RPMI7951 (cell line): ENCODE measurements at regions not wholly inside any gene's neighbourhood (a gene's known extent, or its start where the extent isn't known, plus 50 kb on each side); places are given as distances from the start of the nearest gene placed in this dataset.

ENCODE experiments used
- DNase-seq: peaks from one replicate; pipeline ENCODE4 v3.0.0-alpha.2; 2012; ENCODE audit warnings: low read depth

DNA sequence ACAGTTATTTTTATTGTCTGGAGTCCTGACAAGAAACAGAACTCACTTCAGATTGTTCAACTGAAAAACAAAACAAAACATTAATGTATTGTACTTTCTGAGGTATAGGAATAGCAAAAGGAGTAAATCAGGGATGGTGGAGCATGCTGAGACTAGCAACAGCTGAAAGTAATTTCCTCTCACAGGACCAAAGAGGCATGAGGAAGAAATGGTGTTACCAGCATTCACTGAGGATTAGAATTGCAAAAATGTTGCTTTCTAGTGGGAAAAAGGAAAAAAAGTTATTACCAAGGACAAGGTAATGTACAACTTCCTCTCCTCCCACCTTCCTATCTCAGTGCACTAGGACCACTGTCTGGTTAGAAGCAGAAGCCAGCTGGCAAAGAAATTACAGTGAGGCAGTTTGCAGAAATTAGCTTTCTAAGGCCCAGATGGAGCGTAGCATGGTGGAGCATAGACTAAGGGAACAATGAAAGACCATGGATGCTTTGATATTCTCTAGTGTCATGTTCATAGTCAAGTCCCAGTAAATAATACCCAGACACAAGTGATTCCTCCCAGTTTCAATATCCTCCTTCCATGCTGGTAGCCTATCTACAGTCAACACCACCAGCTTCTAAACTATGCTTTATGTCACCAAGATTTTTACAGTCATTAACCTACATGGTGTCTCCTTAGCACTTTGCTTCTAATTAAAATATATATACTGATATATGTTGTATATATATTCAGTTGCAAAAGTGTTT lies 133.7 kb upstream of the DCN start:
- no peak for DNase-seq

GRCh38 chr12:91311081-91311480 lies 128.5 kb upstream of the DCN start:
- no peak for DNase-seq

DNA sequence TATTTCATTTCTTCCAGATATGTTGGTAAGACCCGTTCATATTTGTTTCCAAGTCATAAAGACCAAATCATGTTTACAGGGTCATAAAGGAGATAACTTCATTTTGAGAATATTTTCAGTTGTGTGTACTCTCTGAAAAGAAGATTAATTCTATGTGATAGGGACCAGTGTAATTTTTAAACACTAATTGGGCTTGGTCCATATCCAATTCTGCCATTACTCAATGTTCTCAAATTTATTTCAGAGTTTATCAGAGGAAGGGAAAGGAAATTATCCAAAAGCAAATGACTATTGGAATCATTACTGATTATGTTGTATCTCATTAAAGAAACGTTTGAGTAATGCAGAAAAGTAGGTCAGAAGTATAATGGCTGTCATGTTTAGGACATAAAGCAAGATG lies 126.8 kb upstream of the DCN start:
- no peak for DNase-seq

- no peak for DNase-seq
Measured at GRCh38 chr12:91307957-91308670, 125.5 kb upstream of the DCN start.

DNA sequence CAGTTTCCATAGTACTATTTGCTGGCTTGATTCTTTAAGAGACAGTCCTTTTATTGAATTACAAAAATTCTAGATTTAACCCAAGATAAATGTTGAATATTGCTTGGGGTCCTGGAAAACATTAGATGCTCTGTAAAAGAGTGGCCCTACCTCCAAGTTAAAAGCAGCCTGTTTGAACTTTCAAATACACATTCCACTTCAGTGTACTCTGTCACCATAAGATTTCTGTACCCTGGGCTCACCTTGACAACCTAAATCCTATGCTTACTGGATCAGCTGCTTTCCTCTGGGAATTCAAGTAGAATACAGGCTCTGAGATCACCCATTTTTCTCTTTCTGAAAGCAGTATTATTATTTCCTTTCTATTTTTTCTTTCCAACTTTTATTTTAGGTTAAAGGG lies 107.7 kb upstream of the DCN start:
- no peak for DNase-seq

DNA sequence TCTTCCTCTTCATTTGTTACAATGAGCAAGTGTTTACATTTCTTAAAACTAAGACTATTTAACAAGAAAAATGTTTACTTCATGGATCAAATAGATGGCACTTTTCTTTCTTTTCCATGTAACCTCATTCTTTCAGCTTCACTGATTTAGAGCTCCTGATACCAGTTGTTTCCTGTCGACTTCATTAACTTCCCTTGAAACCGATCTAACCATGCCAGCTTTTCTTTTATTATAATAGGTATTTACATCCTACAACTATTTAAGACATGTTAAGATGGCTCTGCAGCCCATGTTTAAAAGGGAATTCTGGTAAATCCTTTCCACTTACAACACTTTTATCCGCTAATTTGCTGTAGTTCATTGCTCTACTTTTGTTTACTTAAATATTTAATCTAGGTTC lies 107.3 kb upstream of the DCN start:
- no peak for DNase-seq

DNA sequence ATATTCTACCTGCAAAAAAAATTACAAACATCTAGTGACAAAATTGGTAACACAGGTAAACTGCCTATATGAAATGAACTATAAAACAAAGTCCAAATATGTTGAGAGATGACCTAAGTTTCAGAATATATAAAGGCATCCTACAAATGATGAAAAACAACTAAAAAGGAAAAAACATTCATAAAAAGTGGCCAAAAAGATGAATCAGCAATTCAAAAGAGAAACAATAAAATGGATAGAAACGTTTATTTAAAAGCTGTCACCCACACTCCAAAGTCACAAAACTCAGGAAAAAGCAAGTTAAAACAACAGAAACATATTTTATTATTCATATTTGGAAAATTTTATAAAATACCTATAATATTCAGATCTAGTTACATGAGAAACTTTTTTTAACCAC lies 106.5 kb upstream of the DCN start:
- no peak for DNase-seq

- no peak for DNase-seq
Measured at GRCh38 chr12:91287753-91288152, 105.1 kb upstream of the DCN start.

DNA sequence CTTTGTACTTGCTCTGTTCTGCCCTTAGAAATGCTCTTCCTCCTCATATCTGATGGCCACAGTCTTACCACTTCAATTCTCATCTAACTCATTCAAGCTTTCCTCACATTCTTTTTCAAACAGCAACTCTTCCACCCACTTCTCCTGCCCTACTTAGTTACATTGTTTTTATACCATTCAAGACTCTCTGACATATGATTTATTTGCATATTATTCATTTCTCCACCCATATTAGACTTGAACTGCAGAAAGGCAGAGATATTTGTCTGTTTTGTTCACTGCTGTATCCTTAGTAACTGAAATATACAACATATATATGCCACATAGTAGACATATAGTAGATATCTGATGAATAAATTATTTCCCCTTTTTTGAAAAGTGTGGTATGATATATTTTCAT lies 95.5 kb upstream of the DCN start:
- DNase-seq: no peak

DNA sequence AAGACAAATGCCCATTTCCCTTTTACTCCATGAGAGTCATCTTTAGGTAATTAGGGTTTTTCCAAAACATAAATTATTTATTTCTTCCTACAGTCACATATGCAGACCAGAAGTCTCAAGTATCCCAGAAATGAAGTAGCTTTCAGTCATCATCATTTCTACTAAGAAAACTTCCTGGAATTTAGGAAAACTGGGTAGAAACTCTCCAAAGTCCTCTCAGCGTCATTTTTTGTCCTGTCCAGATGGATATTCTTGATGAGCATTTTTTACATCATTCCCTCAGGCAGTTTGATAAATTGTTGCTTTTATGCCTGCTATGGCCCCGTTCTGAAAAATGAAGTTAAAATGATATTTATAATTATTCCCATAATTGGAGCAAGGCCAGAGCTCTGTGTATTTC lies 93.9 kb upstream of the DCN start:
- no peak for DNase-seq

DNA sequence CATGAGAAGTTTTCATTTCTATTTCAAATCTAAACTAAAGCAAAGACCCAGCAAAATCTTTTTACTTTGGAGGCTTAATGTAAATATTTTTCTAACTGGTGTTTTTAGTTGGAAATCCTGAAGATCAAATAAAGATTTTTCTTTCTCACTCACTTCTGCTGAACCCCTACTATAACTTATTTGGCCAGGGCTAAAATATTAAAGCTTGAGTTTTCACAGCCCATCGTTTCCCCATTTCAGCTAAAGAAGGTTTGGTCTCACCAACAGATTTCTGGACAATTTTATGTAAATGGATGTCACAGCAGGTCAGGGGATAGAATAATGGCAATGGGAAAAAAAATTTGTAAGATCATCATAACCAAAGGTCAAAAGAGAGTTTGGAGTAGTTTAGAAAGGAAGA lies 92.7 kb upstream of the DCN start:
- DNase-seq: no peak

- DNase-seq: no peak
Measured at GRCh38 chr12:91274916-91275315, 92.3 kb upstream of the DCN start.

- no peak for DNase-seq
Measured at GRCh38 chr12:91273560-91273959, 90.9 kb upstream of the DCN start.

DNA sequence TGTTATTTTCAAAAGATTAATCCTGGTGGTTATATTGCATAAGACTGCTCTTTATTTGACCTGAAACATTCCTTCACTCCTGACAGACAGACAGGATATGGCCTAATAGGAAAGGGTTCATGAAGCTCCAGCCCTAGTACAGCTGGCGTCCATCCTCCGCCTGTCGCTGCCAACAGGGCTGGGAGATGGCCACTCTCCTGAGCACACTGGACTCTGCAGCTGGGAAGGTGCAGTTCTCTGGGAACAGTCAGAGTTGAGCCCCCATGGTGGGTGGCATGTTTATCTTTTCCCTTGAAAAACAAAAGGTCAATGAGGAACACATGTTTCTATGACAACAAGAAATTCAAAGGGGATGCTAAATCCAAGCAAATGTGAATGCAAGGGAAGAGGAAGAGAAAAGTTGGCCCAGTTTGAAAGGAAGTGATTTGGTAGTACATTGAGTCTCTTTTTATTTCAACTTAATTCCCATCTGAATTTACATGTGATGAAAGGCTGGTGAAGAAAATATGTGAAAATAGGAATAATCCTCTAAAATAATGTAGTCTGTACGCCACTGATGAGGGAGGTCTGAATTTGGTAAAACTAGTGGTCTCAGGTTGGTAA lies 89.9 kb upstream of the DCN start:
- no peak for DNase-seq

GRCh38 chr12:91271185-91271584 lies 88.6 kb upstream of the DCN start:
- DNase-seq: no peak

GRCh38 chr12:91267039-91267438 lies 84.4 kb upstream of the DCN start:
- DNase-seq: no peak

DNA sequence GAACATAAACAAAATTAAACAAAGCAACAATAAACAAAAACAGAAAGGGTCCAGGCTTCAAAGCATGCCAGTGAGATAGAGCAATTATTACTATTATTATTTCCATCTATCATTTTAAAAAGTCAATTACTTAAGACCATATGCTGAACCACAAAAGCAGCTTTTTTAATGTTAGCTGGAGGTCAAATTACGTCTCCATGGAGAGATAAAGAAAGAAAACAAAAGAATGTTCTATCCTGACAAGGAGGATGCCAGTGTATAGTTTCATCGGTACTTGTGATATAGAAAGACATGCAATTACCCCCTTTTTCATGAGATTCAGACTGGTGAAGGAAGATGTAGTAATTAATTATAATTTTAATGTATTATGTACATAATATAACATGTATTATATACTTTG lies 81.6 kb upstream of the DCN start:
- DNase-seq: no peak

DNA sequence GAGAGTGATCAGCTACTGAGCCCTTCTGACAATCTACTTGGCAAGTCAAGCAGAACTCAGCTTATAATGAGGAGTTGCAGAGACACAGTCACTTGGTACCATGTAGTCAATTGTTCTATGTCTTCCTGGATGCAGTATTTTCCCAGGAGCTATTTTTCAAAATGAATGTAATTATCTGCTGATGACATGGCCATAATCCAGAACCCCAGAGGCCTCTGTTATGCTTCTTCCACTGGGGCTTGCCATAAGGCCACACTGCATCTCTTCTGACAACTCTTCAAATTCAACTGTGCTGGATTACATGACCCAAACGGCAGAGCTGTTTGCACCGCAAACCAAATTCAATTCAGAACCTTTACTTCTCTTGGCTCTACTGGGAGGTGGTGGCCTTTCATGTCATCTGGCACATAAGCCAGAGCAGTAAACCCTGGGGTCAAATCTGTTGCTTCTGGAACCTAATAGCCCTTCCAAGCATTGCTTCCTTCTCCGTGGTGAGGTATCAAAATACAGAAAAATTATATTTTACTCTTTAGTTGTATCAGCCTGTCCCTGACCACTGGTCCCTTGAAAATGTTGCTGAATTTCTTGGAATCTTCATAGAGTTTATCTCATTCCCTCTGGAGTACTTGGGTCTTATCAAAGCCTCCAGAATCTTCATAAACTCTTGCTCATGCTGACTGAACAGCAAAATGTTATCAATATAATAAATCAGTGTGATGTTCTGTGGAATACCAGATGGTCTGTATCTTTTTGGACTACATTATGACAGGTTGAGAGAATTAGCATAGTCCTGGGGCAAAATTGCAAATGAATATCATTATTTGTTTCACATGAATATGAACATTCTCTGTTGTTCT lies 79.4 kb upstream of the DCN start:
- no peak for DNase-seq

DNA sequence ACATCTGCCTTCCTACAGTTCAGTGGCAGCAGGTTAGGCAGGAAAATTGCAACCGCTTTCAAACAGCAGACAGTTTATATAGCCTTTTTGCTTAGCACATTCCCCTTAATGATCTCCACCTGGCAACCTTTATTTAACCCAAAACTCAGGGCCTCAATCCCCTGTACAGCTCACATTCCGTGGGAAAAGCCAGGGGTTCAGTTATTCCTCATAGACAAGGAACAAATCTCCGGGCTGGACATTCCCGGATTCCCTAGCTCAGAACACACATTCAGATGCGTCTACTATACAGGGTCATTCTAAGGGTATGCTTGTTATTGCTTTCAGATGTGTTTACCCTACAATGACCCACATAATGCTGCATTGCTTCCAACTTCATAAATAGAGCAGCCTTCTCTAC lies 73.8 kb upstream of the DCN start:
- DNase-seq: no peak

GRCh38 chr12:91252341-91252740 lies 69.7 kb upstream of the DCN start:
- no peak for DNase-seq

DNA sequence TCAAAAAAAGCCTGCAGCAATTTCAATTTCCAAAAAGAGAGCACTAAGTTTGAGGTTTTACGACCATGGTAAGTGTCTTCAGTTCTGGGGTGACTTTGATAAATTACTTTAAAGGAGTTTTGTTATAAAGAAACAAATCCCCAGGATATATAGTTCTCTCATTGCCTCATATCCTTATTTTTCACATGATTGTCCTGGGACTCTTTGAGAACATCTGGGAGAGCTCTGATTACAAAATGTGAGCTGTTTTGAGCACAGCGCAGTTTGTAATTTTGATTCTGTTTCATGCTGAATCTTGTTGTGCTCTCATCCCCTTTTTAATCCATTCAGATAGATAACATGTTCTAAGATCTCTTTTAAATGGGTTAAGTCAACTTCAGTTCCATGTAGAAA lies 67.7 kb upstream of the DCN start:
- DNase-seq: no peak

DNA sequence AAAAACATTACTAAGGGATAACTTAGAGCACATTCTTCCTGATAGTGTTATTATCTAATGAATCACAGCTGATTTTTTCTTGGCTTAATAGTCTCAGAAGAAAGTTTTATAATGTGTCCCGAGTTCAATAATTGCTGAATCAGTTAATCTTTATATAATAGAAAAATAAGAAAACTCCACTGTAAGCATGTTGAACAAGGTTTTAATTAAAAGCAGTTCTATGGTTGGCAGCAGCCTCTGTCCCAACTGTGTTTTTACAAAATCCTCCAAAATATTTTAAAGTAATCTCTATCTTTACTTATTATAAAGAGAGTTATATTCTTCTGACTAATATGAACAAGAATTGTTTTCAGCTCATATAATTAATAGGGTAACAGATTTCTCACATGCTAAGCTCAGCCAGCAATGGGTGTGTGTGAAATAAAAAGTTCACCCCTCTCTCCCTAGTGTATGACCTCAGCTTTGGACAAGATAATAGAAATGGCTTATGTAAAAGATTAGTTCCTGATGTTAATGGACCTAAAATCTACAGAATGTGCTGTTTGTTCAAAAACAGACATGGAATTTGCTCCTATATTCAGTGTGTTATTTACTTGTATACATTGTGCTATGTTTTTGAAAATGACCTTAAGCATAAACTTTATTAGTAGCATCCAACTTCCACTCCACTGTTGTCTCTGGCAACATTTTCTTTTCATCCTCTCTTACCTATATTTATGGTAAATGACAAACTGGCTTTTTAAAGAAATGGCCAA lies 67.1 kb upstream of the DCN start:
- DNase-seq: no peak
